HG03571 (cell line): ENCODE measurements at regions not wholly inside any gene's neighbourhood (a gene's known extent, or its start where the extent isn't known, plus 50 kb on each side); places are given as distances from the start of the nearest gene placed in this dataset.

Experiments
- ATAC-seq: cut with Tn5 transposase; IDR thresholded peaks from one replicate; pipeline ENCODE4 v1.9.1; 2021; ENCODE audit not compliant: unreplicated experiment

DNA sequence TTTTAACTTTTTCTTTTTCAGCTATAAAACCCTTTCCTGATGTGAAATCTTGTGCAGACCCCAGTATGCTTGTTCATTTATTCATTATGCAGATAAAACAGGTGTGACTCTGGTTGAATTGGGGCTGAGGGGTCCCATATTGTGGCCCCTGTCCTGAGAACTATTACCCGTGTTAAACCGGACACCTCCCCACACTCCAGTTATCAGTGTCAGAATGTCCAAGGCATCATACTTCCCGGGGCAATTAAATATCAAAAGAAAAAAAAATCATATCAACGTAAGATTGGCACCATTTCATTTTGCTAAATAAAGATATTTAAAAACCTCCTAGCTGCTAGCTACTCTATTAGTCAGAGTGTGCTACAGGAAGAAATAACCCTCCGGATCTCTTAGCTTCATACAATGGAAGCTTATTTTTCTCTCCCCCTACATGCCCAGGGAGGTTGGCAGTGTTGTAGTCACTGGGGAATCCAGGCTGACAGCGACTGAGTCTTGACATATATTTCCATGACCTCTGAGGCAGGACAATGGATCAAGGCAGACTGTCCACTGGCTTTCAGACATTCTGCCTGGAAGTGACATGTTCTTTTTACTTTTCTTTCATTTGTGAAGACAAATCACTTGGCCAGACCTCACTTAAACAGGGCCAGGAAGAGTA is 170.0 kb downstream of the SEC61B start:
- no peak for ATAC-seq

DNA sequence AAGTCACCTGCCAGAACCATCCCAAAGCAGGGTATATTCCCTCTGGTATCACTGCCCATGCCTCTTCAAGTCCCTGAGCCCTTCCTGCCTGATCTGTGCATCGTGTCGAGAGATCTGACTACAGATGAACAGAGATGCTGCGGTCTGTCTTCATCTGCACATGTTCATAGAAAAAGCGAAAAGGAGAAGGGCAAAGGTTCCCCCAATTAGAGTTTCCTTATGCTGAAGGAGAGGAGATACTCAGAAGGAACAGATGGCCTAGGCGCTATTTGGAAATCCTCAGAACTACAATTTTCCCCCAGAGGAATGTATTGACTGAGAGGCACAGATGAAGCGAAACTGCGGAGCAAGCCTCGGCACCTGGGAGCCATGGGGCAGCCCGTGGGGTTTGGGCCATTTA is 170.9 kb downstream of the SEC61B start:
- ATAC-seq: no peak

DNA sequence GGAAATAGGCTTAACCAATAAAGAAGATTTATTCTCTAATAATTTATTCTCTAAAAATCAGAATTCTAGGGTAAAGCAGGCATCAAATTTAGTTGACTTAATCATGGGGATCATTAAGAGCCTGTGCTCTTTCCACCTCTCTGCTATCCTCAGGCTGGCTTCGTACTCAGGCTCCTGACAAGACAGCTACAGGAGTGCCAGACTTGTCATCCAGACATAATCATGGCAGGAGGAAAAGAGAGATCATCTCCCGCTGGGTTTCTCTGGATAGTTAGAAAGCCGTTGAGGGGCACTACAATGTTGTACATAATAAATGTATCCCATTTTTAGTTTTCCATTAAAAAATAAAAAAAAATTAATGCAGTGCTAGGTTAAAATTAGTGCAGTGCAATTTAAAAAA is 171.9 kb downstream of the SEC61B start:
- no peak for ATAC-seq

DNA sequence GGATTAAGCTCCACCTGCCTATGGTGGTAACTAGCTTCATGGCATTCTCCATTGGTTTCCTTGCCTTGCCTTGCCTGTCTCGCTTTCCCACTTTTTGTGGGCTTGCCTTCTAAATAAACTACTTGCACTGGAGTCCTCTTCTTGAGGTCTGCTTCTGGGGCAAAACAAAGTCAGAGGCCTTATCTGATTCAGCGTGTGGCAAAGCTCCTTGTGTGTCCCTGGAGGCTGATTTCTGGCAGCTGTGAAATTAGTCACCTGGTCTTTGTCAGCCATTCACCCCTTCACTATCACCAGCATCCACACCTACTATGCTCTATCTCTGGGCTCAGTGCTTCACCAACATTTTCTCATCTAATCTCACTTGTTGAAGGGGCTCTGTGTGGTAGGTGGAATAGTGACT is 176.2 kb downstream of the SEC61B start:
- no peak for ATAC-seq

DNA sequence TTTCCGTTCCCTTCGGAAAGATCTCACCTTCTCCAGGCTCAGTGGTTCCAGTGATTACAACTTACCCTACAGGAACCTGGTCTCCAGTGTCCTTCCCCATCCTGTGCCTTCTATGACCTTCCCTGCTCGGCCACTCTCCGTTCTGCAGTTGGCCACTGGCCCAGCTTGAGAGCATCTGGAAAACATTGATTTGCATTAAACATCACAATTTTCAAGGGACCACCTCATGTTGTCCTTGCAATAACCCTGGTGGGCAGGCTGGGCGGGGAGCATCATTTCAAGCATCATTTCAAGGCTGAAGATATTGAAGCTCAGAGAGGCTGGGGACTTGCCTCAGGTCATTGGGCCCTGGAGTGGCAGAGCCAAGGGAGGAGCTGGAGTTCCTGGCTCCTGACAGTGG is 177.4 kb downstream of the SEC61B start:
- ATAC-seq: no peak

DNA sequence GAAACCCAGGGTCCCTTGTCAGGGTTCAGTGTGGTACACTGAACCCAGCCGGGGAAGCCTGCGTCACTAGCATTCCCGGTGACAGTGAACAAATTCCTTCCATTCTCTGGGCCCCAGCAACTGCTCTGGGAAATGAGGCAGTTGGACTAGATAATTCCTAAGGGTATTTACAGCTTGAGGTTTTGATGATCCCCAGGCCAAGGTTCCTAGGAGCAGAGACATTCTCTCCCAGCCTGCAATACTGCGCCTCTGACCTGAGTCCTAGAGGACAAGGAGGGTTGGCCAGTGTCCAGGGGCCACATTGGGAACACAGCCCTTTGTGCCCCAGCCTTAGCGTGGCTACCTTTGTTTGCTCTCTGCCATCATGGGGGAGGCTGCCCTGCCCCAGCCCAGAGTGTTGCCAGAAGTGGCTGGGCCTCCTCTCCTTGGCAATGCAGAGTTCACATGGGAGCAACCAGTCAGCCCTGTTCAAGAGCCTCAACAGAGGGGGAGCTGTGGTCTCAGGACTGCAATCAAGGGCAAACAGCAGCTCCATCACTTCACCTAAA is 178.2 kb downstream of the SEC61B start:
- no peak for ATAC-seq

DNA sequence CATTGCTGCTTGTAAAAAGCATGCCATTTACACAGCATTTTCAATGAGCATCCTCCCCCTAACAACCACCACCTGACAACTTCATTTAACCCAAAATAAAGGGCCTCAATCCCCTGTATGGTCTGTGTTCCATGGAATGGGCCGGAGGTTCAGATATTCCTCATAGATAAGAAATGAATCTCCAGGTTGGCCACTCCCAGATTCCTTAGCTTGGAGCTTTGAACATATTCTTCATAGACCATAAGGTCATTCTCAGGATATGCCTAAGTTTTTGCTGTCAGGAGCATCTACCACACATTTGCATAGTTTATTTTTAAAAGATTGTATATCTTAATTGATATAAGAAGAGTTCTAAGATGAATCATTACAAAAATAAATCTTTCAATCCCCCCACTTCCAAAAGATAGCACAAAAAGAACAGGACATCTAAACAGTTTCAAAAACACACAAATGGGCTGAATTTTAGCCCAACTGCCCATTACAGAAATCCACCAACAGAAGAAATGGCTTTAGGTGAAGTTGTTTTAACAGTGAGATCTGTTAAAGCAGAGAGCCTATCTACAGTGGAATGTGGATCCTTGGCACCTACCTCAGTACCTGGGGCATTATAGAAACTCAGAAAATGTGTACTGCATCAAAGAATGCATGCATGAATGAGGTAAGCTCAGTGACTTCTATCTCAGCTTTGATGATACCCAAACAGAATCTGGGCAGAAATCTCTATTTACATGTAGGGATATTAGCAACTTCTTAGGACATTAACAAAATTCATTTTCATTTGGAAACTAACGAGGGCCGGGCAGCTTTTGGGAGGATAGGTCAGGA is 179.8 kb downstream of the SEC61B start:
- ATAC-seq: no peak

DNA sequence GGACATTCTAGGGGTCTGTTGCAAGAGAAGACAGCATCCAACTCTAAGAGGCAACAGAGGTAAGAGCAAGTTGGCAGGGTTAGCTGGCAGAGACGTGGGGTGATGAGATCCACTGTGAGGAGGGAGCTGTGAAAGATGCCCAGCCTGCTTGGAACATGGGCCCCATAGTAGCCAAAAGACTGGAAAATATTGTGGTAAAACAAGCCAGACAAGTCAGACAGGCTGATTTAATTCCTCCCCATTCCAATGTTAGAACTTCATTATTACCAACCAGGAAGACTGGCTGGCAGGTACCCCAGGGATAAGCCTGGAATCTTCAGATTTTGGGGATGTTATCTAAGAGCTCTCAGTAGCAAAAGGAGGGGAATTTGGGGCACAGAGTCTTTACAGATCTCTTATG is 181.3 kb downstream of the SEC61B start:
- no peak for ATAC-seq

DNA sequence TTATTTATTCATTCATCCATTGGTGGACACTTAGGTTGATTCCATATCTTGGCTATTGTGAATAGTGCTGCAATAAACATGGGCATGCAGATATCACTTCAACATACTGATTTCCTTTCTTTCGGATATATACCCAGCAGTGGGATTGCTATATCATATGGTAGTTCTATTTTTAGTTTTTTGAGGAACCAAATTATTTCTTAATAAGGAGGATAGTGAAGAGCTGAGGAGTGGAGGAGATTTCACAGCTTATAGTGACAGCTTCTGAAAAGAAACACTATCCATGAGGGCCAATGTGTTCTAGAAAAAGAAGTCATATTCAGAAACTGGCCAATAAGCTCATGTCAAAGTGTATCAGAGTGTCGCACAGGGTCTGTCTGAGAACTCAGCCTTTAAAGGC is 183.3 kb downstream of the SEC61B start:
- no peak for ATAC-seq

DNA sequence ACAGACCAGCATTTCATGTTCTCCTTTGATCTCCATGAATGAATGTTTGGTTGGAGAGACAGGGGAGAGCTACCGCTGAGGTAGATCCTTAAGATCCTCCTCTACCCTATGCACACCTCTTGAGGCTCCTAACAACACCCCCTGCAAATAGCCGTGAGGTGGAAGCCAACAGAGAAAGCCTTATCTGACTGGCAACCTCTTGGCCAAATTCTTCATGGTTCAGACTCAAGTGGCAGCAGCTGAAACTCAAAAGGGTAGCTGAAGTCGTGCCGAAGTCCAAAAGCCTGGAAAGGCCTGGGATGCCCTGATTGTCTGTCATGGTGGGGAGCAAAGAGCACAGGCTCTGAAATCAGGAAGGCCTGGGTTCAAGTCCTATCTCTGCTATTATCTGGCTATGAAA is 184.9 kb downstream of the SEC61B start:
- no peak for ATAC-seq

DNA sequence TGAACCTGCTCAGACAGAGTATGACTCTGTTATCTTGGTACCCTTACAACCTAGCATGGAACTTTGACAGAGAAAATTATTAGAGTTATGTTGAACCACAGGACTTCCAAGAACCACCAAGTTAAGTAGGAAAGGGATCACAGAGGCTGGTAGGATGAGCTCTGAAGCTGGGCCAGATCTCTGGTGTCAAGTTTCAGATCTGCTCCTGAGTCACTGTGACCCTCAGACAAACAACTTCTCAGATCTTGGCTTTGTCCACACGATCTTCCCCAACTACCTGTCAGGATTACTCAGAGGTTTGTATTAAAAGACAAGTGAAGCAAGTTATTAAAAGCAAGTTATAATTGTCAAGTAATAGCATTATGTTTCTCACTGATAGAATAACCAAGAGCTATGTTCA is 189.0 kb downstream of the SEC61B start:
- ATAC-seq: no peak

DNA sequence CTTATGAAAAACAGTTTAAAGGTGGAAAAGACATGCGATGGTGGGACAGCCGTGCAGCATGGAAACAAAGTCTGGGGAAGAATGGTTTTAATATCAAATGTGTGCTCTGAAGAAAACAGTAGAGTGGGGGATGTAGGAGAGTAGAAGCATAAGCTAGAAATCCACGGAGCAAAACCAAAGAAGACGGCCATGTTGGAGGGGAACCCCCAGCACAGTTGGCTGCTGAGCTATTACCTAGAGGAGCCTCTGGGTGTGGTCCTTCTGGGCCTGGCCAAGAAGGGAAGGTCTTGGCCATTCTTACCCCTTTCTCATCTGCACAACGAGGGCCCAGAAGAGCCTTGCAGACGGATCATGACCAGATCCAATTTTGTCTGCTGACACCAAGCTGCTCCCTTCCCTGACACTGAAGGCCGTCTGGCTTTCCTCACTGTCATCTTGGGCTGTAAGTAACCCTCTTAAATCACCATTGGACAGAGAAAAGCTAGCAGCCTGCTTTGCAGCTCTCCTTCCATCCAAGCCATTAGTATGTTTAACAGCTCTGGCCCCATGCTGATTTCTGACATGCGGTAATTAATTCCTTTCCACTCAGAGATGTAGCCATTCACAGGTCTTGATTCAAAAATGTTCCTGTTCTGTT is 189.5 kb downstream of the SEC61B start:
- ATAC-seq: no peak

DNA sequence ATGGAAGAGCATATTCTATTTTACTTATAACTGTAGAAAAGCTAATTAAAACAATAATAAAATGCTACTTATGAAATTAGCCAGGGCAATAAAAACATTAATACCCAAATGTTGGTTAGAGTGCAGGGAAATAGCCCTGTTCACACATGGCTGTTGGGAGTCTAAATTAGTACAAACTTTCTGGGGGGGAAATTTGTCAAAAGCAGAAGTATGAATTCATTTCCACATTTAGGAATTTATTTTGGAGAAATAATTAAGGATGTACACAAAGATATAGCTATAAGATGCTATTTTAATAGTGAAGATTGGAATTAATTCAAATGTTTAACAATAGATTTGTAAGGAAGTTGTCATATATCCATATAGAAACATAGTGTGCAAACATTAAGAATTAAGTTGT is 190.5 kb downstream of the SEC61B start:
- ATAC-seq: no peak

DNA sequence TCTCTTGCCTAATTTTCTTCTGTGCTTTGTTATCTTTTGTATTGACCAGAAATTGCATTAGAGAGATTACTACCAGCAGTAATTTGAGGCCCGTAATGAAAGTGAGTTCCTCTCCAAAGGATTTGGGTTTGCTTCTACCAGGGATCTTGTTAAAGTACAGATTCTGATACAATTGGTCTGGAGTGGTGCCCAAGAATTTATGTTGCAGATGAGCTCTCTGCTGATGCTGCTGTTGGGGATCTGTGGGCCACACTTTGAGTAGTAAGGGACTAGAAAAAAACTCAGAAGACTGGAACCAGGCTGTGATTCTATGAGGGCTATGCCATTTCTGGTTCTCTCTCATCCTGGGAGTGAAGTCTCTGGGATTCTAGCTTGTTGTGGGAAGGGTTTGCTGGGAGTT is 192.2 kb downstream of the SEC61B start:
- ATAC-seq: no peak

DNA sequence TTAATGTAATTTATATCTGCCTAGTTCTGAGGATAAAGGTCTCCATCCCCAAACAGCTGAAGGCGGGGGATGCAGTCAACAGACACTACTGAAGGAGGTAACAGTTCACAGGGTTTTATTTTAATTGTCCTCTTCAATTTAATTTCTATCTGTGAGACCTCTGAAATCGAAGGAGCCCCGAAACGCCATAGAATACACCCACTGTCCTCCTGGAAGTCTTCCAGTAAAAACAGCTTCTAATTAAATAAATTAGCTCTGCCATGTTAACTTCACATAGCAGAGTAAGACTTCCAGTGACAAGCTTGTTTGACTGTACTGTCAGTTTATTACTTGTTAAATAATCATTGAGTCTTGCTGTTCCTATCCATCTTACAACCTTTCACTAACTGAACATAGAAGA is 193.5 kb downstream of the SEC61B start:
- ATAC-seq: no peak

DNA sequence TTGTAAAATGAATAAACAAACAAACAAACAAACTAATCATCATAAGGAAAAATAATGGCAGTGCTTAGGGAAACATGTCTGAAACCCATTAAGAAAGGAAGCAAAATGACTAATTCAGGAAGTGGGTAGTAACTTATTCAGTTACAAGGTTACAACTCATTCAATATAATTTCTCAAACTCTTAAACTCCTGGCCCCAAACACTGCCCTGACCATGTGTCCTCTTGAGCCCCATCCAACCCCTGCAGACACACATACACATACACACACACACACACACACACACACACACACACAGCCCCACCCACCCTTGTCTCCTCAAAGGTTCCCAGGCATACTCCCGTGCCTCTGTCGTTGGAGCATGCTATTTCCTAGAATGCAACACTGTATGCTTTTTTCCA is 193.9 kb downstream of the SEC61B start:
- ATAC-seq: no peak

DNA sequence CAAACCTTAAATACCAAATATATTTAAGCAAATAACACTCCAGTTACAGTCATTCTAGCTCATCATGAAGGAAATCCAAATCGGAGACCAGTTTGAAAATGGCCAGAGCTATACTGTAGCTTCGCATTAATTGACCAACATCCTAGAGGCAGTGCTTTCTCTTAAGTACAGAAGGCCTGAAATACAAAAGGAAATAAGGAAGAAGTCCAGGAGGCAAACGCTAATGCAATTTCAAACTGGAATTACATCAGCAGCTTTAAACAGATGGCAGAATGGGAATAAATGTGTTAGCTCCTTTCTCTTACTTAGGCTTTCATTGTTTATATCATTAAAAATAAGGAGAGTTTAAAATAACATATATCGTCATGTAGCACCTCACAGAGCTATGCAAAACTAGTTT is 197.0 kb downstream of the SEC61B start:
- no peak for ATAC-seq

DNA sequence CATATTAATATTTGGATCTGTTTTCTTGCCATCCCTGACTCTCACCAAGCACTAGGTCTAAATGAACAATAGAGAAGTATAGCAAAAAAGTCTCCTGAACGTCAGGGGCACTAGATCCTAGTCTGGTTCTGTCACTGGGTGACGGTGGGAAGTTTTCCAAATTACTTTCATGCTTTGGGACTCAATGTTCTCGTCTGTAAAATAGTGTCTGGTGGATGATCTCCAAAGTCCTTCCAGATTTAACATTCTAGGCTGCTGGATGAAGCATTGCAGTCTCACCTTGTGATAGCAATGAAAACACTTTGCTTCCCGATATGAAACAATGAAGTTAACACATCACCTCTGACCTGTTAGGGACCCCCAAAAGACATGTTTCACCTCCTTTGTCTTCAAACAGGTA is 199.3 kb downstream of the SEC61B start:
- ATAC-seq: no peak

DNA sequence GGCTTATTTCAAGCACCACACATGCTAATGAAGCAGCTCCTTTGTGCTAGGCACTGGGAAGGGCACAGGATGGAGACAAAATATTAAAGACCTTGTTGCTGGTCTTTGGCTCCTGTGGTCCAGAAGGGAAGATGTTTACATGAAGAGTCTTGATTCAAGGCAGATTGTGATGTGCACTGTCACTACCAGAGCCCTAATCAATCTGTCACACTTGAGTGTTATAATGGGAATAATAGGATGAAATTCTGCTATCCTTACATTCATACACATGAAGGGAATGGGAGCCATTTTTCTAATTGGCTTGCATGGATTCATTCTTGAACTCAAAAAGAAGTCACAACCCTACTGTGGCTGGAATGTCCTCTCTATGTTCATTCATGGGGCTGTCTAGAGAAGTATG is 203.0 kb downstream of the SEC61B start:
- ATAC-seq: no peak

DNA sequence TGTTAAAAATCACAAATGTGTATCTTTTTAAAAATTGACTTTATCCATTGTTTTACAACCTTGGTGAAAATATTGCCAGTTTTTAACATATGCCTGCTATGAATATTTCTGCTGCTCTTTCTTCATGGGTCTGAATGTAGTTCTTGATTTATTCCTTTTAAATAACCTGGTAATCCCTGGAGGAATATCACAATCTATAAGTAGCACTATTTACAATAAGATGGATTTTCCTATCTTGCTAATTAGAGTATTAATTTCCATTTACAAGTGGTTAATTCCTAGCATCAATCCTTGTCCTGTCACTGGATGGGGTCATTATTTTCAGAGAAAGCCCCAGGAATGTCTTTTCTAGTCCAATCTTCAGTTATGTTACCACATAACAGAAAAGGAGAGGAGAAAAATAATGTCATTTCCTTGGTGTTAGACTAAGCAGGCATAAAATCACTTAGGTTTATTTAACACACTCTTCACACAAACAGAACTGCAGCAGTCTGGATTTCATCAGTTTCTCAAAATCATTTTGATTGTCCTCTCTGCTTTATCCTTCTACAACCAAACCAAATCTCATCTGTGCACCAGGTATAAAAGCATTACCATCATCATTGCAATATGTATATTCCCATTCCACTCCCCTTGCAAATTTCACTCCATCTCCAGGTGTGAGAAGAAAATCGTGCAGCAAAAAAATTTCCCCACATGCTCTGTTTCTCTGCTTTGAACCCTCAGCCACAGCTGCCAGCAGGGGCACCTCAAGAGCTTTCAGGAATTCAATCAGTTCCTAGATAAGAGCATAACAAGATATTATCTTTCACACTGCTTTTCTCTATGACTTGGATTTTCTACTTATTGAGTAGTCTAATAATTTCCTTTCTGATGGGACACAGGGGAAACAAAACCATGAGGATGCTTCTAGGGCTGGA is 204.1 kb downstream of the SEC61B start:
- ATAC-seq: no peak

DNA sequence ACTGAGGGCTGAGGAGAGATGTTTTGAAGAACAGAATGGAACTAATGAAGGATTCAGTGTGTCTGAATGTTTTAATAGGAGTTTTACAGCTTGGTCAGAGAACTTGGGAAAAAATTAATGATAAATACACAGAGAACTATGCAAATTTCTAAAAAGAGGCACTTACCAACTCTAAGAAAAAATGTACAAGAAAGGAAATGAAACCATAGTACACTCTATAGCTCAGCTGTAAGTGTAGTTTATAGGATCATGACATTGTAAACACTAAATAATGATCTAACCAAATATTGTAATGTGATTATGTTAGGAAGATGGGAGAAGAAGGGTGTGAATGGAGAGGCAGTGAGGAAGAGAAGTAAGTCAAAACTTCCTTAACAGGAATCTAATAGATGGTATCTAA is 205.2 kb downstream of the SEC61B start:
- no peak for ATAC-seq
